Activated CD8-positive, alpha-beta T cell treated with anti-CD3 and anti-CD28 coated beads for 36 hours (primary cell): ENCODE measurements at regions not wholly inside any gene's neighbourhood (a gene's known extent, or its start where the extent isn't known, plus 50 kb on each side); places are given as distances from the start of the nearest gene placed in this dataset.

Source experiments
- ATAC-seq: fragments of 200-7000 bp; cut with Tn5 transposase; one replicate; pipeline ENCODE4 v1.10.0; 2021; ENCODE audit warnings: mild to moderate bottlenecking, moderate library complexity
- CTCF ChIA-PET: fragments of 350-600 bp; sonication (Branson Sonifier 250); formaldehyde crosslinking; loops from one replicate; lab custom pipeline; 2021; ENCODE audit warnings: antibody characterized with exemption; lab: Charles Lee
- POLR2A ChIA-PET: fragments of 350-600 bp; sonication (Branson Sonifier 250); formaldehyde crosslinking; loops from one replicate; lab custom pipeline; 2021; ENCODE audit warnings: antibody characterized with exemption; lab: Charles Lee
- DNase-seq: peaks from one replicate; pipeline ENCODE4 v3.0.0-alpha.2; 2020
- H3K27ac Mint-ChIP-seq: one replicate; pipeline ENCODE4 v1.8.0; 2021; ENCODE audit warnings: mild to moderate bottlenecking, mixed read lengths
- H3K27me3 Mint-ChIP-seq: one replicate; pipeline ENCODE4 v1.8.0; 2021; ENCODE audit warnings: mixed read lengths
- H3K36me3 Mint-ChIP-seq: one replicate; pipeline ENCODE4 v1.8.0; 2021; ENCODE audit warnings: low read depth, mixed read lengths
- H3K4me1 Mint-ChIP-seq: one replicate; pipeline ENCODE4 v1.8.0; 2021; ENCODE audit warnings: low read depth, mixed read lengths
- H3K4me3 Mint-ChIP-seq: one replicate; pipeline ENCODE4 v1.8.0; 2021; ENCODE audit warnings: mild to moderate bottlenecking, moderate library complexity, mixed read lengths
- H3K9me3 Mint-ChIP-seq: one replicate; pipeline ENCODE4 v1.8.0; 2021; ENCODE audit warnings: mixed read lengths
- CTCF ChIP-seq: fragments of 200-600 bp; IDR thresholded peaks from one replicate; pipeline ENCODE4 v1.8.0; 2022; ENCODE audit warnings: antibody characterized with exemption, mild to moderate bottlenecking
- intact Hi-C: fragments of 100-400 bp; cut with micrococcal nuclease; formaldehyde crosslinking; loops from one replicate; pipeline ENCODE4 v1.10.0; 2022

GRCh38 chr12:89259821-89260220 lies 92.5 kb downstream of the DUSP6 start:
- H3K4me1 Mint-ChIP-seq, result peaks cover 4% of the 10 kb centered on the region
- no peak for ATAC-seq
- H3K27me3 Mint-ChIP-seq, result no peaks in the 10 kb centered on the region
- no peak for DNase-seq
- no peak for TF ChIP-seq CTCF
- H3K27ac Mint-ChIP-seq, result no peak overlapping the region
- CTCF ChIA-PET, result interaction anchor here (1.4 to 1.5 kb wide), 2 partner anchors 15 kb away, joined by 4 to 6 read pairs; no protein-coding TSS in a partner anchor
- peaks cover 4% of the 10 kb centered on the region for H3K9me3 Mint-ChIP-seq
- H3K4me3 Mint-ChIP-seq, result no peak overlapping the region
- intact Hi-C loops, result no loop called here
- POLR2A ChIA-PET, result no interaction called here
- no peaks in the 10 kb centered on the region for H3K36me3 Mint-ChIP-seq

GRCh38 chr12:89258240-89258969 lies 93.9 kb downstream of the DUSP6 start:
- intact Hi-C loops, result no loop called here
- POLR2A ChIA-PET, result no interaction called here

GRCh38 chr12:89257340-89257739 lies 95.0 kb downstream of the DUSP6 start:
- ChIA-PET CTCF (interaction anchor here (1.4 to 1.8 kb wide), 2 partner anchors 11 to 12 kb away, joined by 3 to 4 read pairs; no protein-coding TSS in a partner anchor), POLR2A (no interaction called here)
- H3K27ac Mint-ChIP-seq, result no peak overlapping the region
- H3K36me3 Mint-ChIP-seq, result no peaks in the 10 kb centered on the region
- no peak for TF ChIP-seq CTCF
- H3K9me3 Mint-ChIP-seq, result peaks cover 4% of the 10 kb centered on the region
- DNase-seq, result no peak
- no peak for ATAC-seq
- H3K4me1 Mint-ChIP-seq, result peaks cover 9% of the 10 kb centered on the region
- intact Hi-C loops, result no loop called here
- H3K4me3 Mint-ChIP-seq, result no peak overlapping the region
- no peaks in the 10 kb centered on the region for H3K27me3 Mint-ChIP-seq

More at GRCh38 chr12:89258240-89258969, 93.9 kb downstream of the DUSP6 start:
- Mint-ChIP-seq H3K4me1 (peaks cover 4% of the 10 kb centered on the region), H3K9me3 (peaks cover 4% of the 10 kb centered on the region), H3K36me3 (no peaks in the 10 kb centered on the region), H3K4me3 (no peak overlapping the region), H3K27ac (no peak overlapping the region), H3K27me3 (no peaks in the 10 kb centered on the region)
- DNase-seq (no peak), ATAC-seq (no peak)
- no peak for TF ChIP-seq CTCF
- CTCF ChIA-PET, result interaction anchor here (1.4 kb wide), 1 partner anchor 13 kb away, joined by 4 read pairs; no protein-coding TSS in a partner anchor

GRCh38 chr12:89256060-89256459 lies 96.2 kb downstream of the DUSP6 start:
- H3K27ac Mint-ChIP-seq, result no peak overlapping the region
- H3K36me3 Mint-ChIP-seq, result no peaks in the 10 kb centered on the region
- ATAC-seq (no peak), DNase-seq (no peak)
- H3K27me3 Mint-ChIP-seq, result no peaks in the 10 kb centered on the region
- ChIA-PET CTCF (interaction anchor here (1.0 to 1.8 kb wide), 2 partner anchors 9 to 34 kb away, joined by 3 to 4 read pairs; no protein-coding TSS in a partner anchor), POLR2A (interaction anchor here (0.7 kb wide), 1 partner anchor 83 kb away, joined by 3 read pairs; no protein-coding TSS in a partner anchor)
- peaks cover 18% of the 10 kb centered on the region for H3K4me1 Mint-ChIP-seq
- TF ChIP-seq CTCF, result no peak
- intact Hi-C loops, result no loop called here
- no peak overlapping the region for H3K4me3 Mint-ChIP-seq
- peaks cover 4% of the 10 kb centered on the region for H3K9me3 Mint-ChIP-seq

- intact Hi-C loops, result no loop called here
- POLR2A ChIA-PET, result interaction anchor here (1.1 kb wide), 1 partner anchor 28 kb away, joined by 4 read pairs; no protein-coding TSS in a partner anchor
These were observed 98.8 kb downstream of the DUSP6 start for GRCh38 chr12:89253488-89253887.

More at GRCh38 chr12:89253488-89253887, 98.8 kb downstream of the DUSP6 start:
- H3K9me3 Mint-ChIP-seq, result peaks cover 4% of the 10 kb centered on the region
- CTCF ChIA-PET, result no interaction called here
- H3K27me3 Mint-ChIP-seq, result no peaks in the 10 kb centered on the region
- DNase-seq, result no peak
- no peak overlapping the region for H3K27ac Mint-ChIP-seq
- no peak overlapping the region for H3K4me3 Mint-ChIP-seq
- TF ChIP-seq CTCF, result no peak
- ATAC-seq, result no peak
- no peaks in the 10 kb centered on the region for H3K36me3 Mint-ChIP-seq
- H3K4me1 Mint-ChIP-seq, result peaks cover 25% of the 10 kb centered on the region
